Brain pericyte (primary cell): ENCODE measurements at regions not wholly inside any gene's neighbourhood (a gene's known extent, or its start where the extent isn't known, plus 50 kb on each side); places are given as distances from the start of the nearest gene placed in this dataset.
"Not testable (repeated sequence)": the region's sequence is repeated elsewhere in the genome, so short reads cannot be mapped to it uniquely, and the experiment has no call there.

Source experiments
- DNase-seq: peaks from one replicate; pipeline ENCODE4 v3.0.0-alpha.2; 2012; ENCODE audit warnings: low read depth, low spot score

GRCh38 chr18:28422577-28422976, 245.6 kb upstream of the CDH2 start:
- DNase-seq, result no peak

DNA sequence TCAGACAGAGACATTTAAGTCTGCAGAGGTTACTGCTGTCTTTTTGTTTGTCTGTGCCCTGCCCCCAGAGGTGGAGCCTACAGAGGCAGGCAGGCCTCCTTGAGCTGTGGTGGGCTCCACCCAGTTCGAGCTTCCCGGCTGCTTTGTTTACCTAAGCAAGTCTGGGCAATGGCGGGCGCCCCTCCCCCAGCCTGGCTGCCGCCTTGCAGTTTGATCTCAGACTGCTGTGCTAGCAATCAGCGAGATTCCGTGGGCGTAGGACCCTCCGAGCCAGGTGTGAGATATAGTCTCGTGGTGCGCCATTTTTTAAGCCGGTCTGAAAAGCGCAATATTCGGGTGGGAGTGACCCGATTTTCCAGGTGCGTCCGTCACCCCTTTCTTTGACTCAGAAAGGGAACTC, 245.0 kb upstream of the CDH2 start:
- DNase-seq, result not testable (repeated sequence)

DNA sequence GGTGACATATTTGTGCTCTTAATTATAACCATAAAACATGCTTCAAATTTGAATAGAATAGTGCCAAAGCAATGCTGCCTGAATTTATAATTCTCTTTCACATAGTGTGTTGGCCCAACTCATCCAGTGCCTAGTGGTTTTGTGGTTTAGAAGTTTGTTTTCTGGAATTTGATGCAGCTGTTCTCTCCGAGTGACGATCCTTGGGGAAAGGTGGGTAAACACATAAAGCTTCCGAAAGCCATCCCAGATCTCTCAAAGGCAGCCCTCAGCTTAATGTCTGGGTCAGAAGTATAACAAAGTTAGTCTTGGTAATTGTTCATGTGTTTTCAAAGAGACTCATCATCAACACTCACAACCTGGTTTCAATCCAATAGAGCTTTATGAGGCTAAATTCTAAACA, 235.6 kb upstream of the CDH2 start:
- no peak for DNase-seq

DNA sequence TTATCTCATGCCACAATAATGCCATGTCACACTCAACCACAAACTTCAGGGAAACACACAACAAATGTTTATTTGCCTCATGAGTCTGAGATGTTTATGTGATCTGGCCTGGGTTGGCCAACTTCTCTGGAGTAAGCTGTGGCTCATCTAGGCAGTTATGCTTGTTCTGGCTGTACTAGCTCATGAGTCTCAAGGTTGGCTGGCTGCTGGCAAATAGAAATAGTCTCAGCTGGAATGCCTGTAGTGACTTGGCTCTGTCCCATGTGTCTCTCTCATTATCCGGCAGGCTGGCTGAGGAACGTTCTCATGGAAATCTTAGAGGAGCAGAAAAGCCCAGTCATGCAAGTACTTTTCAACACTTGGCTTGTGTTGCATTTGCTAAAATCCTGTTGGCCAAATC, 234.9 kb upstream of the CDH2 start:
- DNase-seq, result no peak

DNA sequence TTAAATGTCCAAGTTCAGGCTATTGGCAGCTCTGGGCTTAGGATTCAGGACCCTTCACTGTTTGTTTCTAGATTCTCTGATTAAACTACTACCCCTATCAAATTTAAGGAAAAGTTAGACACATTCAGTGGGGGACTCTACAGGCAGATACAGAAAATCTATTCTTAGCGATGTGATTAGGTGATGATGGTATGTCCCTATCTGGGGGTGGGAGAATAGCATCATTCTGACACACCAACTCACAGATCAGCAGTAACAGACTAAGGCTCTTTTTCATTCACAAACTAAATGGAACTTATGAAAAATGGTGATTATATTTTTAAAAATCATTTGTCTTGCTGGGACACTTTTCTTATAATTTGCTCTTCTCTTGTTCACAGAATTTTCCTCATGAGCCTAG, 232.9 kb upstream of the CDH2 start:
- DNase-seq, result no peak

GRCh38 chr18:28408528-28408927, 231.6 kb upstream of the CDH2 start:
- no peak for DNase-seq

DNA sequence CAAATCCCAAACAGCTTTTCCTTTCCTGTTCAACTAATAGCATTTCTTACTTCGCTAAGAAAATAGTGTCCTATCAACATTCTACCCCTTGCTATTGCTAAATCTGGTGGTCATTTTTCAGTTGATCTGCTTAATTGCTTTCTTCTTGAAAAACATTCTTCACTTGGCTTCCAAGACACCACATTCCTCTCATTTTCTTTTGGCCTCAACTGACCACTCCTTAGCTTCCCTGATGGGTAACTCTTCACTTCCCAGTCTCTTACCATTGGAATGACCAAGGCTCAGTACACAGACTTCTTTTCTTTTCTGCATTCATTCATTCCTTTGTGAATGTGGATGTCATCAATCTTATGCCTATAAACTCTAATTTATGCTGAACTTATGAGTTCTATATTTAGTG, 230.8 kb upstream of the CDH2 start:
- no peak for DNase-seq

GRCh38 chr18:28406533-28406932, 229.6 kb upstream of the CDH2 start:
- DNase-seq, result no peak

DNA sequence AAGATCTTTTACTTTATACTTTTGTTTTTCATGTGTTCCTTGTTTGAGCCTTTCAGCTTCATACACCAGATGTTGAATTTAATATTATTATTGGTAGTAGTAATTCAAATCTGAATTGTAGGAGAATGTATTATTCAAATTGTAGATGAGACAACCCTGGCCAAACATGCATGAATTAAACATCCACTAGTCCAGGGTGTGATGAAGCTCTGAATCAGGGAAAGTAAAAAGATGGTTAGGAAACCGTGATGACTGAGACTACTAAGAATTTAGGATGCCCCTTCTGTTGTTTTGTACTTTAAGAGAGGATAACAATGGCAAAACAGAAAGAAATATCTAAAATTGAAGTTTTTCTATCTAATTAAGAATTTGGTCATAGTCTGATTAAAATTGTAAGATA, 227.8 kb upstream of the CDH2 start:
- DNase-seq, result no peak

DNA sequence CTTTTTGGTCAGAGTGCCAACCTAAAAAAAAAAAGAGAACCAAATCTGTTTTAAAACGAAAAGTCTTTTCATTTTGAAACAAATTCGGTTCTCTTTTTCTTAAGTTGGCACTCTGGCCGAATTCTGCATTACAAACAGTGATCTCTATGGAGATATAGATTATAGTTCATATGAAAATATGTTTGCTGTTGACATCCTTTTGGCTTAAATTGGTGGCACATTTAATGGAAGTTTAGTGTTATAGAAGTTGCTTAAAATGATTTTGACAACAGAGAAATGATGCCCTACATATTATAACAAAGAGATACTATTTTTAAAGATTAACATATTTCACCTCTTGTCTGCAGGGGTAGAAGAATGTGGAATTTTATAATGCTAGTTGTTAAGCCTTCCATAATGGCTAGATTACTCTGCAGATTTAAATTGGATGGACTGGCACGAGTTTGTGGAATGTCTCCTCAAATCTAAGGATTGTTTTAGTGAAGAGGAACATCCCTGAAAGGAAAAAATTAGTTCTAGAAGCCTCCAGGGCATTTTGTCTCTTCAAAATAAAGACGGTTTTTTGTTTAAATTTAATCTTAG, 222.9 kb upstream of the CDH2 start:
- no peak for DNase-seq

DNA sequence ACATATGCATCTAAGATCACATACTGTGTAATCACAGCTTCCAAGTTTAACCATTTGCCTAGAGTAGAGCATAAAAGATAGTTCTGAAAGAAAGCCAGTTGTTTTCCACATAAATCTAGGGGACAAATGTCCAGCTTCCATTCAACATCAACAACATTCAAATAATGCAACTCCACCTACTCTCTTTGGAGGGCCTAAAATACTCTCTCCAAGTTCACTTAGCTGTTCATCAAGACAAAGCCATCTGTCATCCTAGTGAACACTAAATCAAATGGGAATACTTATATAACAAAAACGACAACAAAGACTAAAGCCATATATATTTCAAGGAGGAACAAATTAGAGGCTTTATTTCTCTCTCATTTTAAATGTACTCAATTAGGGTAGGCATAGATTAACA, 221.5 kb upstream of the CDH2 start:
- DNase-seq, result no peak

- DNase-seq, result no peak
Observed at GRCh38 chr18:28390022-28390421, 213.1 kb upstream of the CDH2 start.

- DNase-seq, result no peak
Observed at GRCh38 chr18:28382215-28382879, 205.4 kb upstream of the CDH2 start.

GRCh38 chr18:28372186-28372585, 195.3 kb upstream of the CDH2 start:
- no peak for DNase-seq

DNA sequence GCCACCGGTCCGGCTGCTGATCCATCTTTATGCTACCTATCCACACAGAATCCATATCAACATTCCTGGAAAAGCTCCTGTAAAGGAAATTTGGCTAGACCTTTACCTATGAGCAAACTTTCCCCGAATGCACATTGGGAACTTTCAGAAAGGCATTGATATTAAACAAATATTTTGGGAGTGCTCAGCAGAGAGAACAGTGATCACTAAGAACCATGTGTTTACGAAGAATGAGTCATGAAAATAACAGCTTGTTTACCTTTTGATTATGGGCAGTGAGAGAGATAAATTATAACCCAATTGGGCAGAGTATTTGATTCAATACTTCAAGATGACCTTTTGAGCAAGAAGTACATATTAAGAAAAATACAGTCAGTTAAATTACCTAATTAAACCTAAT, 189.7 kb upstream of the CDH2 start:
- no peak for DNase-seq

DNA sequence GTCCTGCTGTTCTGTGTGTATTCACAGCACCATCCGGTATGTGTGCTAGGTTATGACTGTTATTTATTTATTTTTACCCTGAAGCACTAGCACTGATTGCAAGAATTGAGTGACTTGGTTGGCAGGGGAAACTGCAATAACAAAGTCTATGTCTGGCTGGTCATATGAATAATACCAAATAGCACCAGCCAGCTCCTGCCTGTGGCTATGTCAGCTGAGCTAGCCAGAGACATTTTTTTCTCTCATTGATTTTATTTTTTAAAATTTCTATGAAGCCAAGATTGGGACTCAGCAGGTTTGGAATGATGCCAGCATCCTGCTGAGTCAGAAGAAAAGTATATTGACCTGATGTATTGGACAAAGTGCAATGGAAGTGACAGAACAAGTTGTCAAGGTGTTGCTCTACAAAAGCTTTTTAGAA, 188.5 kb upstream of the CDH2 start:
- no peak for DNase-seq

GRCh38 chr18:28363124-28363523, 186.2 kb upstream of the CDH2 start:
- no peak for DNase-seq

DNA sequence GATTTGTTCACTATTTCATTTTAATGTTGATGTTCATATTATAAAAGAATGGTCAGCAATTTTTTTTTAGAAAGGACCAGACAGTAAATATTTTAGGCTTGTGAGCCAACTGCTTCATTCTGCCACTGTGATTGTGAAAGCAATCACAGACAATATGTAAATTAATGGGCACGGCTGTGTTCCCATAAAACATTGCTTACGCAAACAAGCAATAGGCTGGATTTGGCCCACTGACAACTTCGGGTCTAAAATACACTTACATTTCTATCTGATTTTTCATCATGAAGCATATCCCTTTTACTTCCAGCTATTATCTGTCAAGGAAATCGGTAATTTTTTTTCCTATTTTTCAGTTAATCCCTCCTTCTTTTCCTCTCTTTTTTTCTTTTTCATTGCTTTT, 182.2 kb upstream of the CDH2 start:
- no peak for DNase-seq

DNA sequence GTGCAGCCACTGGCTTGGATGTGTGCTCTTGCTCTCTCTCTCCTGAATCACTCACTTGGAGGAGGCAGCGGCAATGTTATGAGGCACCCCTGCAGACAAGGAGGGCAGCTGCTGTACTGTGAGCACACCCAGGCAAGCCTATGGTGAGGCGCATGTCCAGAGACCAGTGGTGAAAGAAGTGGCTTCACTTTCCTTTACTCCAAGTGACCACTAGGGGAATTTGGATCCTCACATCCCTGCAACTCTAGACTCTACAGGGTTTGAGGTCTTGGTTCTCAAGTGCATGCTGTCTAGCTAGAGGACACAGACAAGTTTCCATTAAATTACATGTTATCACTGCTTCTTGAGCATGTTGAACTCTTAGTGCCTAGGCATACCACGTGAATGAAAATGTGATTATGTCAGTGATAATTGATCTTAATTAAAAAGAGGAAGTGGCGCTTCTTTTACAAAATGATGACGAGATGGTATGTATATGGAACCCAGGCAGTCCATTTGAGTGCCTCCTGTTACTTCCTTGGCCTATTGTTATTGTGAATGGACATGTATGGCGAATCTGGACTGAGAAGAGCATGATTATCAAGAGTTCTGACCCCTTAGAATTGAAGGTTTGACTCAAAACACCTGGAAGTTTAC, 181.0 kb upstream of the CDH2 start:
- DNase-seq, result no peak

GRCh38 chr18:28350821-28351220, 173.9 kb upstream of the CDH2 start:
- no peak for DNase-seq

- no peak for DNase-seq
Observed at GRCh38 chr18:28342231-28342630, 165.3 kb upstream of the CDH2 start.

- no peak for DNase-seq
Observed at GRCh38 chr18:28338316-28338715, 161.4 kb upstream of the CDH2 start.

DNA sequence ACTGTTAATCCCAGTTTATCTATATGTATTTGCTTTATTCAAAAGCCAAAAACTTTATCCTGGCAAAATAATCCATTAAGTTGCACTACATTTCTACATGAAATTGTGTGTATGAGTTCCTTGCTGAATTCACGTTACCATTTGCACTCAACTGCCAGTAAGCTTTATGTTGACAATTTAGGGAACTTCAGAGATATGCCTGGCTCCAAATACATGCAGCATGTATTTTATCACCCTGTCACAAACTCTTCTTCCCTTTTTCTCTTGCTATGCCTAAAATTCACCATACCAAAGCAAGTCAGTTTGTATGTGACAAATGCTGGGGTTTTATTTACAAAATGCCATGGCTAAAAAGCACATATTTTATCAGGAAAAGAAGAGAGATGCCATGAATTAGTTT, 157.6 kb upstream of the CDH2 start:
- no peak for DNase-seq
